SU-DHL-6 (cell line): ENCODE measurements at regions not wholly inside any gene's neighbourhood (a gene's known extent, or its start where the extent isn't known, plus 50 kb on each side); places are given as distances from the start of the nearest gene placed in this dataset.

Source experiments
- EZH2phosphoT487 ChIP-seq: fragments of 200-600 bp; sonication (generic), shearing (Covaris generic); conservative IDR thresholded peaks from 2 replicates; pipeline ENCODE4 v1.6.1; 2018; ENCODE audit warnings: mild to moderate bottlenecking, antibody characterized with exemption, low read length, moderate library complexity, mixed read lengths
- TF ChIP-seq, protein P1 (sequence below): fragments of 200-600 bp; sonication (generic); IDR thresholded peaks from one replicate; pipeline ENCODE4 v1.5.1; 2017; ENCODE audit warnings: antibody characterized with exemption, mild to moderate bottlenecking, low read length, moderate library complexity; ENCODE audit not compliant: insufficient read depth, poor library complexity, severe bottlenecking

DNA sequence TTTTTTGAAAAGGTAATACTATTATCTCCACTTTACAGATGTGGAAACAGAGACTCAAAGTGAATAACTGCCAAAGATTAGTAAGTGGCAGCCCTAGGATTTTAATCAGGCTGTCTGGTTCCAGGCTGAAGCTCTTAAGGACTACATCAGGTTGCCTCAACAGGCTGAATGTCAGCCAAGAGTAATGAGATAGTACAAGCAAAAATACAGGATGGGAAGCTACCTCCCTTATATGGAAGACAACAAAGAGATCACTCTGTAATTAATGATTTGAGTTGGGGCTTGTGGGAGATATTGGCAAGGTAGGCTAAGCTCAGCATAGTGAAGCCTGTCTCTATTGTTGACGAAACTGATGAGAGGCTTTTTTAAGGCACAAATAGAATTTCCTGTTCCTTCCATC, 323.1 kb downstream of the KCNJ3 start:
- TF ChIP-seq, protein P1, sequence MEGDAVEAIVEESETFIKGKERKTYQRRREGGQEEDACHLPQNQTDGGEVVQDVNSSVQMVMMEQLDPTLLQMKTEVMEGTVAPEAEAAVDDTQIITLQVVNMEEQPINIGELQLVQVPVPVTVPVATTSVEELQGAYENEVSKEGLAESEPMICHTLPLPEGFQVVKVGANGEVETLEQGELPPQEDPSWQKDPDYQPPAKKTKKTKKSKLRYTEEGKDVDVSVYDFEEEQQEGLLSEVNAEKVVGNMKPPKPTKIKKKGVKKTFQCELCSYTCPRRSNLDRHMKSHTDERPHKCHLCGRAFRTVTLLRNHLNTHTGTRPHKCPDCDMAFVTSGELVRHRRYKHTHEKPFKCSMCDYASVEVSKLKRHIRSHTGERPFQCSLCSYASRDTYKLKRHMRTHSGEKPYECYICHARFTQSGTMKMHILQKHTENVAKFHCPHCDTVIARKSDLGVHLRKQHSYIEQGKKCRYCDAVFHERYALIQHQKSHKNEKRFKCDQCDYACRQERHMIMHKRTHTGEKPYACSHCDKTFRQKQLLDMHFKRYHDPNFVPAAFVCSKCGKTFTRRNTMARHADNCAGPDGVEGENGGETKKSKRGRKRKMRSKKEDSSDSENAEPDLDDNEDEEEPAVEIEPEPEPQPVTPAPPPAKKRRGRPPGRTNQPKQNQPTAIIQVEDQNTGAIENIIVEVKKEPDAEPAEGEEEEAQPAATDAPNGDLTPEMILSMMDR = no peak
- TF ChIP-seq EZH2phosphoT487 = no peak
